A673 (cell line): ENCODE measurements at regions not wholly inside any gene's neighbourhood (a gene's known extent, or its start where the extent isn't known, plus 50 kb on each side); places are given as distances from the start of the nearest gene placed in this dataset.

Source experiments
- BruUV-seq: library from RNA; stranded (reverse); fragments of 400-500 nt; replicated peaks from 2 replicates; lab custom pipeline; 2021; lab: Mats Ljungman, UMichigan
- CTCF ChIA-PET: fragments of 300-600 bp; sonication (Branson Sonifier 250); formaldehyde crosslinking; loops from one replicate; lab custom pipeline; 2022; ENCODE audit warnings: antibody characterized with exemption; lab: Charles Lee
- POLR2A ChIA-PET: fragments of 300-600 bp; sonication (Branson Sonifier 250); formaldehyde crosslinking; loops from one replicate; lab custom pipeline; 2022; ENCODE audit warnings: antibody characterized with exemption; ENCODE audit not compliant: low non-redundant PET; lab: Charles Lee
- DNase-seq: peaks from one replicate; pipeline ENCODE4 v3.0.0-alpha.2; 2015; ENCODE audit warnings: low spot score
- H3K27ac ChIP-seq: fragments of 200-600 bp; sonication (generic); 2 replicates; pipeline ENCODE4 v1.5.1; 2016; ENCODE audit warnings: mixed run types, low read depth, mild to moderate bottlenecking, mixed read lengths, antibody characterized with exemption, low read length; ENCODE audit not compliant: poor library complexity, severe bottlenecking
- H3K27me3 ChIP-seq: fragments of 200-600 bp; sonication (generic); replicated peaks from 2 replicates; pipeline ENCODE4 v1.6.1; 2017; ENCODE audit warnings: mixed run types, low read depth, mild to moderate bottlenecking, mixed read lengths, antibody characterized with exemption, low read length; ENCODE audit not compliant: insufficient read depth, poor library complexity
- H3K36me3 ChIP-seq: fragments of 200-600 bp; sonication (generic); 2 replicates; pipeline ENCODE4 v1.6.1; 2016; ENCODE audit warnings: mixed run types, mild to moderate bottlenecking, mixed read lengths, antibody characterized with exemption, low read length; ENCODE audit not compliant: insufficient read depth, poor library complexity, severe bottlenecking
- H3K4me1 ChIP-seq: fragments of 200-600 bp; sonication (generic); 2 replicates; pipeline ENCODE4 v1.6.1; 2017; ENCODE audit warnings: mixed run types, mild to moderate bottlenecking, mixed read lengths, antibody characterized with exemption, low read length; ENCODE audit not compliant: insufficient read depth, poor library complexity, severe bottlenecking
- H3K4me3 ChIP-seq: fragments of 200-600 bp; sonication (generic); 2 replicates; pipeline ENCODE4 v1.5.1; 2016; ENCODE audit warnings: low read depth, mixed run types, mild to moderate bottlenecking, mixed read lengths, low read length; ENCODE audit not compliant: poor library complexity, severe bottlenecking
- H3K9me3 ChIP-seq: fragments of 200-600 bp; sonication (generic); 2 replicates; pipeline ENCODE4 v1.6.1; 2016; ENCODE audit warnings: mixed run types, low read depth, mild to moderate bottlenecking, mixed read lengths, antibody characterized with exemption, low read length; ENCODE audit not compliant: poor library complexity, severe bottlenecking
- EZH2 ChIP-seq: fragments of 200-600 bp; sonication (generic); IDR thresholded peaks from 2 replicates; pipeline ENCODE4 v1.6.1; 2017; ENCODE audit warnings: borderline replicate concordance, low read depth, mild to moderate bottlenecking, mixed read lengths, antibody characterized with exemption, low read length; ENCODE audit not compliant: poor library complexity, severe bottlenecking
- intact Hi-C: fragments of 100-400 bp; cut with micrococcal nuclease; formaldehyde crosslinking; loops from one replicate; pipeline ENCODE4 v1.10.0; 2022; ENCODE audit not compliant: unreplicated experiment
- TF ChIP-seq, protein P1 (sequence below): fragments of 300-800, 200-600 bp; sonication (generic); conservative IDR thresholded peaks from 2 replicates; pipeline ENCODE4 v1.5.1; 2017; ENCODE audit warnings: low read depth, mild to moderate bottlenecking, antibody characterized with exemption, low read length, moderate library complexity, mixed read lengths

DNA sequence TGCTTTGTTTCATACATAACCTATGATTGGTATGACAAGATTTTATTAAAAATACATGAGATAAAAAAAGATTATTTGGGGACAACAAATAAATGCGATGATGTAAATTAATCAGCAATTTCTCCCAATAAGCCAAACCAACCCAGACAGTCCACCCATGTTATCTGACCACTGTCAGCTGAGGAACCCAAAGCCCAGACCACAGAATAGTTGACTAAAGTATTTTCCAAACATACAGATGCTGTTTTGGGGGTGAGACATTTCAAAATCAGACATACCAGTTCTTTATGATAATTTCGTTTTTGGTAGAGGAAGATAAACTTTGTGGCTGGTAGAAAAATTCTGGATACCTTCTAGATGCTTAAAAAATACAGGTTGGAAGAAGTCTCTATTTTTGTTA, 650.8 kb upstream of the FAM241A start:
- Histone ChIP-seq H3K9me3 (no peaks in the 10 kb centered on the region), H3K36me3 (no peaks in the 10 kb centered on the region), H3K27me3 (no peaks in the 10 kb centered on the region), H3K4me1 (no peaks in the 10 kb centered on the region), H3K27ac (no peak overlapping the region), H3K4me3 (no peak overlapping the region)
- ChIA-PET CTCF (no interaction called here), POLR2A (no interaction called here)
- intact Hi-C loops = no loop called here
- no peak for DNase-seq
- TF ChIP-seq, protein P1, sequence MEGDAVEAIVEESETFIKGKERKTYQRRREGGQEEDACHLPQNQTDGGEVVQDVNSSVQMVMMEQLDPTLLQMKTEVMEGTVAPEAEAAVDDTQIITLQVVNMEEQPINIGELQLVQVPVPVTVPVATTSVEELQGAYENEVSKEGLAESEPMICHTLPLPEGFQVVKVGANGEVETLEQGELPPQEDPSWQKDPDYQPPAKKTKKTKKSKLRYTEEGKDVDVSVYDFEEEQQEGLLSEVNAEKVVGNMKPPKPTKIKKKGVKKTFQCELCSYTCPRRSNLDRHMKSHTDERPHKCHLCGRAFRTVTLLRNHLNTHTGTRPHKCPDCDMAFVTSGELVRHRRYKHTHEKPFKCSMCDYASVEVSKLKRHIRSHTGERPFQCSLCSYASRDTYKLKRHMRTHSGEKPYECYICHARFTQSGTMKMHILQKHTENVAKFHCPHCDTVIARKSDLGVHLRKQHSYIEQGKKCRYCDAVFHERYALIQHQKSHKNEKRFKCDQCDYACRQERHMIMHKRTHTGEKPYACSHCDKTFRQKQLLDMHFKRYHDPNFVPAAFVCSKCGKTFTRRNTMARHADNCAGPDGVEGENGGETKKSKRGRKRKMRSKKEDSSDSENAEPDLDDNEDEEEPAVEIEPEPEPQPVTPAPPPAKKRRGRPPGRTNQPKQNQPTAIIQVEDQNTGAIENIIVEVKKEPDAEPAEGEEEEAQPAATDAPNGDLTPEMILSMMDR = no peak
- no peak for TF ChIP-seq EZH2
- no TSS peak for BruUV-seq

- intact Hi-C loops = no loop called here
- POLR2A ChIA-PET = no interaction called here
Observed at GRCh38 chr4:111494971-111495370, 650.3 kb upstream of the FAM241A start.

DNA sequence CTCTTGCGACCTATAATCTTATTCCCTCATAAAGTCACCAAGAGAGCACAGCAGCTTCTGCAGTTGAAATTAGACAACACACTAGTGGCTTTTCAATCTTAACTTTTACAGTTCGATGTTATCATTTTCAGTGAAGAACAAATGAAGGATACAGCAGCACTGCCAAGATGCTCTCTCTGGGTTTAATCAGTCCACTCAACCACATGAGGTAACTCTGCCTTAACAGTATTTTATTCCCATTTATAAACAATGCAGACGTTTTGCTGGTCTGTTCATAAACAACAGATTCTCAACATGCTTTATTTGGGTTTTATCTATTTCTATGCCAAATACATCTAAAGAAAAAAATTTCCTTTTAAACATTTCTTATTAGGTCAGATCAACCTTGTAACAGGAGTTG, 646.0 kb upstream of the FAM241A start:
- Histone ChIP-seq H3K36me3 (no peaks in the 10 kb centered on the region), H3K27ac (no peak overlapping the region), H3K4me1 (no peaks in the 10 kb centered on the region), H3K4me3 (no peak overlapping the region), H3K9me3 (no peaks in the 10 kb centered on the region), H3K27me3 (no peaks in the 10 kb centered on the region)
- DNase-seq = no peak
- CTCF ChIA-PET = no interaction called here
- intact Hi-C loops = no loop called here
- POLR2A ChIA-PET = no interaction called here
- no TSS peak for BruUV-seq
- TF ChIP-seq, protein P1 = no peak
- TF ChIP-seq EZH2 = no peak

More at GRCh38 chr4:111494971-111495370, 650.3 kb upstream of the FAM241A start:
- Histone ChIP-seq H3K9me3 (no peaks in the 10 kb centered on the region), H3K4me3 (no peak overlapping the region), H3K27me3 (no peaks in the 10 kb centered on the region), H3K27ac (no peak overlapping the region), H3K4me1 (no peaks in the 10 kb centered on the region), H3K36me3 (no peaks in the 10 kb centered on the region)
- no peak for DNase-seq
- no TSS peak for BruUV-seq
- CTCF ChIA-PET = no interaction called here
- TF ChIP-seq EZH2 = no peak
- TF ChIP-seq, protein P1 = no peak
